Left lung (tissue), 4 donors: ENCODE measurements at regions not wholly inside any gene's neighbourhood (a gene's known extent, or its start where the extent isn't known, plus 50 kb on each side); places are given as distances from the start of the nearest gene placed in this dataset.
A peak's percentile ranks its signal among the peaks of the same experiment; 100 is the strongest.

Experiments
- ATAC-seq: fragments of 200-7000 bp; cut with Tn5 transposase; one replicate; pipeline ENCODE4 v1.9.1; 2020; ENCODE audit warnings: moderate library complexity
- DNase-seq, 4 donors: peaks; one replicate each; pipeline ENCODE4 v3.0.0-alpha.2; 2013 to 2020
- H3K27ac ChIP-seq, 2 donors: fragments of 200-600 bp; sonication (generic) in 1 of 2; one replicate each; pipeline versions ENCODE4 v1.5.0 to v1.8.0; 2020 to 2021
- H3K27me3 ChIP-seq, 2 donors: fragments of 200-600 bp; sonication (generic) in 1 of 2; one replicate each; pipeline versions ENCODE4 v1.5.0 to v1.8.0; 2020 to 2021
- H3K36me3 ChIP-seq, 2 donors: fragments of 200-600 bp; sonication (generic) in 1 of 2; one replicate each; pipeline versions ENCODE4 v1.5.0 to v1.8.0; 2020 to 2021
- H3K4me1 ChIP-seq, 2 donors: fragments of 200-600 bp; one replicate each; pipeline ENCODE4 v1.8.0; 2021
- H3K4me3 ChIP-seq, 2 donors: fragments of 200-600 bp; sonication (generic) in 1 of 2; one replicate each; pipeline versions ENCODE4 v1.5.0 to v1.8.0; 2020 to 2021; ENCODE audit warnings: mild to moderate bottlenecking in 1 of 2
- H3K9me3 ChIP-seq, 2 donors: fragments of 200-600 bp; sonication (generic) in 1 of 2; one replicate each; pipeline versions ENCODE4 v1.5.0 to v1.8.0; 2020 to 2021
- CTCF ChIP-seq, 2 donors: fragments of 200-600 bp; sonication (generic) in 1 of 2; IDR thresholded peaks; one replicate each; pipeline versions ENCODE4 v1.5.0 to v1.8.0; 2021; ENCODE audit warnings: antibody characterized with exemption in 2 of 2
- intact Hi-C, 2 donors: fragments of 100-400 bp; cut with DNase I; formaldehyde crosslinking; loops; one replicate each; pipeline versions ENCODE4 v1.11.2 to v1.14.2; 2022
- donor health status: DM: no; HTN: yes; CAD: no.
- donor health status: DM: no; HTN: no; CAD: no.

DNA sequence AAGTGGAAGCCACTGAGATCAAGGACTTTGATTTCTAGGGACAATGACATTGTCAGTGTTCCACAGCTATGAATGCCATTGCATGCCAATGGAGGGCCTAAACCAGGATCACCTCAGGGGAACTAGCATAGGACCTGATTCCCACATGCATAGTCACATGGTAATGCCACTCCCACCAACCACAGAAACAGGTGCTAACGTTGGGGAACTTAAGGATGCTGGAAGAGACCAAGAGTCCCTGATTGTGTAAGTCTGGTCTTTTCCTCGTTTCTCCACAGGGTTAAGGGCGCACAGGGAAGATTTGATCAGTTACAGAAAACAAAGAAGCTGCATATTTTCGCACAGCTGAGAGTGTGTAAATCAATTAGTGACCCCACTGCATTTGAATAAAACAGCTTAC lies 59.4 kb upstream of the CD44 start:
- no peaks in the 10 kb centered on the region for H3K36me3 ChIP-seq
- H3K4me1 ChIP-seq: peaks cover 22 to 68% of the 10 kb centered on the region in 2 donors
- H3K27ac ChIP-seq: no peak overlapping the region
- ATAC-seq (no peak), DNase-seq (no peak)
- no peaks in the 10 kb centered on the region for H3K27me3 ChIP-seq
- intact Hi-C loops: no loop called here
- no peak overlapping the region for H3K4me3 ChIP-seq
- no peak for TF ChIP-seq CTCF (IDR thresholded peaks at IDR 0.05)
- H3K9me3 ChIP-seq: no peaks in the 10 kb centered on the region

GRCh38 chr11:35082321-35083180 lies 56.4 kb upstream of the CD44 start:
- Histone ChIP-seq H3K9me3 (no peaks in the 10 kb centered on the region), H3K4me3 (no peak overlapping the region), H3K27me3 (no peaks in the 10 kb centered on the region), H3K4me1 (peaks cover 22 to 63% of the 10 kb centered on the region in 2 donors), H3K27ac (peak overlapping the region; percentile 78 to 90), H3K36me3 (no peaks in the 10 kb centered on the region)
- ATAC-seq (peak; percentile 84), DNase-seq (peak in 3 of 4 donors; percentile 37 to 87 (median 84))
- peak in 1 of 2 donors; percentile 30 for TF ChIP-seq CTCF (IDR thresholded peaks at IDR 0.05)
- intact Hi-C loops: no loop called here

DNA sequence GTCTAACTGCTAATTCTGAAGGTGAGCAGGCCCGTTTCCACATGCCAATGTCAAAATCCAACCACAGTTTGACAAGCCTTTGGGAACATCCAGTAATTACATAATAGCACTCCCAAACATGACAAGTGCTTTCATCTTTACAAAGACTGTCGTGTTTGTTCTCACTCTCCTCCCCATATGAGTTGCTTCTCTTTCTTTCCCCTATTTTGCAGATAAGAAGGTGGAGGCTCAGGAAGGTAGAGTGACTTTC lies 55.9 kb upstream of the CD44 start:
- DNase-seq: no peak
- no peaks in the 10 kb centered on the region for H3K9me3 ChIP-seq
- H3K27ac ChIP-seq: peak overlapping the region; percentile 78 to 90
- intact Hi-C loops: no loop called here
- no peaks in the 10 kb centered on the region for H3K27me3 ChIP-seq
- H3K4me3 ChIP-seq: no peak overlapping the region
- no peaks in the 10 kb centered on the region for H3K36me3 ChIP-seq
- no peak for TF ChIP-seq CTCF (IDR thresholded peaks at IDR 0.05)
- peak; percentile 1 for ATAC-seq
- H3K4me1 ChIP-seq: peaks cover 22 to 63% of the 10 kb centered on the region in 2 donors

DNA sequence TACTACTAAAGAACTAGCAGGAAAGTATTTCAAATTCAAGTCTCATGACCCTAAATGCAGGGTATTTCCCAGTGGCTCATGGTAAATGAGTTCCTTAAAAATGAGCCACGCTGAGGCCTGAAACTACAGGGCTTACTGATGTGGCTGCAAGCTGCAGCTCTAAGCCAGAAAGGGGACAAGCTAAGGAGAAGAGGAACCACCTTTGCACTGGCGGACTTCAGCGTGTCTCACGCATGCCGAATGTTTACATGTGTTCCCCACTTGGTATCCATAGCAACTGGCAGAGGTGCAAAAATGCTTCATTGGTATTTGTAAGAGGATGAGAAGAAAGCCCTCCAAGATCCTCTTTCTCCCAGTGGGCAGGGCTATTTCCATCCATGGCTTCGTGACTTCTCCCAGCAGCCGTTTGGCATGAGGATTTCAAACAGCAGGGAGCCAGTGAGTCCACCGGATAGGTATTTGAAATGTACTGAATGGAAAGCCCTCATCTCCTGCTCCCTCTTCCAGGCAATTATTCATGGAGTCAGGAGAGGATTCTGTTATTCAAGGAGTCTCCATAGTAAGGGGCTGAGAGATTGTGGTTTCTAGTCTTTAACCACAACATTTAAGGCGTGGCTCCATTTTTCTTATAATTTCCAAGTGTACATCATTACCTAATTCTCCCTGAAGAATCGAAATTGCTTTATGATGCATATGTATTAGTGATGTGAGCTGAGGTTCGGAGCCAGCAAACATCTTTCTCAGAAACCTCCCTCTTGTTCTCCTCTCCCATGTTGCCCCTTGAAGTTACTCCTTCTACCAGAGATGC lies 55.3 kb upstream of the CD44 start:
- intact Hi-C loops: no loop called here
- Histone ChIP-seq H3K9me3 (no peaks in the 10 kb centered on the region), H3K4me1 (peaks cover 22 to 63% of the 10 kb centered on the region in 2 donors), H3K36me3 (no peaks in the 10 kb centered on the region), H3K27ac (peak overlapping the region; percentile 78 to 90), H3K27me3 (no peaks in the 10 kb centered on the region), H3K4me3 (no peak overlapping the region)
- DNase-seq: peak; percentile 63 to 87 (median 74)
- ATAC-seq: peak; percentile 81
- TF ChIP-seq CTCF (IDR thresholded peaks at IDR 0.05): no peak

- Histone ChIP-seq H3K27ac (no peak overlapping the region), H3K4me1 (peaks cover 22 to 51% of the 10 kb centered on the region in 2 donors), H3K36me3 (no peaks in the 10 kb centered on the region), H3K4me3 (no peak overlapping the region), H3K9me3 (no peaks in the 10 kb centered on the region), H3K27me3 (no peaks in the 10 kb centered on the region)
- intact Hi-C loops: no loop called here
- TF ChIP-seq CTCF (IDR thresholded peaks at IDR 0.05): no peak
- ATAC-seq (no peak), DNase-seq (no peak)
These were observed 54.0 kb upstream of the CD44 start for GRCh38 chr11:35084817-35085440.
